PC-9 (cell line): ENCODE measurements at regions not wholly inside any gene's neighbourhood (a gene's known extent, or its start where the extent isn't known, plus 50 kb on each side); places are given as distances from the start of the nearest gene placed in this dataset.

Experiments
- BruUV-seq: library from RNA; stranded (reverse); fragments of 400-500 nt; replicated peaks from 2 replicates; lab custom pipeline; 2021; lab: Mats Ljungman, UMichigan
- CTCF ChIA-PET: fragments of 300-600 bp; sonication (Branson Sonifier 250); formaldehyde crosslinking; loops from one replicate; lab custom pipeline; 2022; ENCODE audit warnings: antibody characterized with exemption; lab: Charles Lee
- POLR2A ChIA-PET: fragments of 300-600 bp; sonication (Branson Sonifier 250); formaldehyde crosslinking; loops from one replicate; lab custom pipeline; 2022; ENCODE audit warnings: antibody characterized with exemption; ENCODE audit not compliant: unreplicated experiment; lab: Charles Lee
- DNase-seq, 2 experiments: peaks; one replicate each; pipeline versions ENCODE4 v3.0.0 to v3.0.0-alpha.2; 2015 to 2022; ENCODE audit warnings: mixed read lengths in 1 of 2
- H2AFZ ChIP-seq: fragments of 200-600 bp; sonication (generic); 2 replicates; pipeline ENCODE4 v1.8.1; 2017; ENCODE audit warnings: antibody characterized with exemption
- H3F3A ChIP-seq: fragments of 200-600 bp; sonication (generic); 2 replicates; pipeline ENCODE4 v1.8.1; 2017; ENCODE audit warnings: antibody characterized with exemption, mild to moderate bottlenecking, low read depth; ENCODE audit not compliant: insufficient read depth
- H3K27ac ChIP-seq: fragments of 200-600 bp; sonication (generic); 2 replicates; pipeline ENCODE4 v1.6.1; 2016; ENCODE audit warnings: mixed run types
- H3K27me3 ChIP-seq: fragments of 200-600 bp; sonication (generic); 2 replicates; pipeline ENCODE4 v1.6.1; 2016; ENCODE audit warnings: low read depth, mixed run types; ENCODE audit not compliant: insufficient read depth
- H3K36me3 ChIP-seq: fragments of 200-600 bp; sonication (generic); 2 replicates; pipeline ENCODE4 v1.6.1; 2016; ENCODE audit warnings: low read depth, mixed run types
- H3K4me1 ChIP-seq: fragments of 200-600 bp; sonication (generic); replicated peaks from 2 replicates; pipeline ENCODE4 v1.6.1; 2016; ENCODE audit warnings: mixed run types; ENCODE audit not compliant: insufficient read depth
- H3K4me2 ChIP-seq: fragments of 200-600 bp; sonication (generic); 2 replicates; pipeline ENCODE4 v1.6.1; 2017; ENCODE audit warnings: mixed run types
- H3K4me3 ChIP-seq: fragments of 200-600 bp; sonication (generic); 2 replicates; pipeline ENCODE4 v1.6.1; 2016; ENCODE audit warnings: mixed run types
- H3K79me2 ChIP-seq: fragments of 200-600 bp; sonication (generic); 2 replicates; pipeline ENCODE4 v1.6.1; 2017; ENCODE audit warnings: low read depth, mixed run types
- H3K9me2 ChIP-seq: fragments of 200-600 bp; sonication (generic); 2 replicates; pipeline ENCODE4 v1.8.1; 2017; ENCODE audit warnings: mild to moderate bottlenecking; ENCODE audit not compliant: insufficient read depth
- H3K9me3 ChIP-seq: fragments of 200-600 bp; sonication (generic); 2 replicates; pipeline ENCODE4 v1.8.1; 2016; ENCODE audit warnings: low read depth; ENCODE audit not compliant: insufficient read depth
- H4K20me1 ChIP-seq: fragments of 200-600 bp; sonication (generic); 2 replicates; pipeline ENCODE4 v1.8.1; 2017; ENCODE audit not compliant: insufficient read depth
- EZH2 ChIP-seq: fragments of 200-600 bp; sonication (generic); IDR thresholded peaks from 2 replicates; pipeline ENCODE4 v1.8.0; 2017; ENCODE audit warnings: antibody characterized with exemption, low read depth
- intact Hi-C: fragments of 100-400 bp; cut with micrococcal nuclease; formaldehyde crosslinking; loops from one replicate; pipeline ENCODE4 v1.10.0; 2022; ENCODE audit not compliant: unreplicated experiment
- TF ChIP-seq, protein P1 (sequence below): fragments of 200-600 bp; sonication (generic); conservative IDR thresholded peaks from 2 replicates; pipeline ENCODE4 v1.6.1; 2017; ENCODE audit warnings: mixed run types, antibody characterized with exemption, mild to moderate bottlenecking, moderate library complexity

DNA sequence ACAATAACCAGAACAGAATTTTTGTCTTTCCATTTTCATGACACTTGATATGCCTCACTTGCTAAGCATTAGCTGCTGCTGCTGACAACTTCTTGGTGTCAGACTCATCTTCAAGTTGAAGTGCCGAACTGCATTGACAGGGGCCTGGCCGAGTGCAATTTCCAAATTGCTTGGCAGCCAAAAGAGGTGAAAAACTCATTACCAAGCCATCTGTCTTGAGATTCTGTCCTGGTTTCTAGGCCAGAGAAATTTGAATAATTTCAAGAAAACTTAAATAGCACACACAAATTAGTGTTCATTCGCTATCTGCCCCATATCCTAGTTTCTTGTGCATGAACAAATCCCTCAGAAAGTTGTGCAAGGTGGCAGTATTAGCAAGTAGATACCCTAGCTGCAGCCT lies 165.3 kb upstream of the RASSF8 start:
- CTCF ChIA-PET, result no interaction called here
- no peak for DNase-seq
- Histone ChIP-seq H3K4me3 (no peak overlapping the region), H2AFZ (no peak overlapping the region), H3K9me2 (no peaks in the 10 kb centered on the region), H3K36me3 (no peaks in the 10 kb centered on the region), H3F3A (no peaks in the 10 kb centered on the region; the same call in 1 of the 2 replicates), H3K27me3 (no peaks in the 10 kb centered on the region), H3K27ac (no peak overlapping the region), H3K9me3 (no peaks in the 10 kb centered on the region), H3K79me2 (no peaks in the 10 kb centered on the region), H3K4me1 (peaks cover 10% of the 10 kb centered on the region), H3K4me2 (no peak overlapping the region), H4K20me1 (no peaks in the 10 kb centered on the region)
- BruUV-seq, result no TSS peak
- intact Hi-C loops, result no loop called here
- TF ChIP-seq, protein P1, sequence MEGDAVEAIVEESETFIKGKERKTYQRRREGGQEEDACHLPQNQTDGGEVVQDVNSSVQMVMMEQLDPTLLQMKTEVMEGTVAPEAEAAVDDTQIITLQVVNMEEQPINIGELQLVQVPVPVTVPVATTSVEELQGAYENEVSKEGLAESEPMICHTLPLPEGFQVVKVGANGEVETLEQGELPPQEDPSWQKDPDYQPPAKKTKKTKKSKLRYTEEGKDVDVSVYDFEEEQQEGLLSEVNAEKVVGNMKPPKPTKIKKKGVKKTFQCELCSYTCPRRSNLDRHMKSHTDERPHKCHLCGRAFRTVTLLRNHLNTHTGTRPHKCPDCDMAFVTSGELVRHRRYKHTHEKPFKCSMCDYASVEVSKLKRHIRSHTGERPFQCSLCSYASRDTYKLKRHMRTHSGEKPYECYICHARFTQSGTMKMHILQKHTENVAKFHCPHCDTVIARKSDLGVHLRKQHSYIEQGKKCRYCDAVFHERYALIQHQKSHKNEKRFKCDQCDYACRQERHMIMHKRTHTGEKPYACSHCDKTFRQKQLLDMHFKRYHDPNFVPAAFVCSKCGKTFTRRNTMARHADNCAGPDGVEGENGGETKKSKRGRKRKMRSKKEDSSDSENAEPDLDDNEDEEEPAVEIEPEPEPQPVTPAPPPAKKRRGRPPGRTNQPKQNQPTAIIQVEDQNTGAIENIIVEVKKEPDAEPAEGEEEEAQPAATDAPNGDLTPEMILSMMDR, result no peak
- no peak for TF ChIP-seq EZH2
- POLR2A ChIA-PET, result no interaction called here

DNA sequence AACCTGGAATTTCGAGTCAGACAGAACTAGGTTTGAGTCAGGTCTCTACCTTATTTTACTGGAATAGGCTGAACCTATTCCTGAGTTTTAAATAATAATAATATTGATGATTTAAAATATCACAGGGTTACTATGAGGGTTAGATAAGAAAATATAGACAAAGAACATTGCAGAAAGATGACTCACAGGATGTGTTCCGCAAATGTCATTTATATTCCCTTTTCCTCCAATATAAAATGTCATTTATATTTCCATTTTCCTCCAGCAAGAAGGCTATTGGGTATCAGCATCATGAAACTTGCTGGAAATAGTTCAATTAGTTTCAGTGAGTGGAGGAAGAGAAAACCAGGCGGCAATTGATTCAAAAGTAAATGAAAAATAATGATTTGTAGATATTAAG lies 163.9 kb upstream of the RASSF8 start:
- Histone ChIP-seq H3K27ac (no peak overlapping the region), H3K4me1 (peaks cover 10% of the 10 kb centered on the region), H3K27me3 (no peaks in the 10 kb centered on the region), H3K79me2 (no peaks in the 10 kb centered on the region), H2AFZ (no peak overlapping the region), H3K4me3 (no peak overlapping the region), H3K36me3 (no peaks in the 10 kb centered on the region), H3F3A (no peaks in the 10 kb centered on the region; the same call in 1 of the 2 replicates), H3K9me2 (no peaks in the 10 kb centered on the region), H3K4me2 (no peak overlapping the region), H4K20me1 (no peaks in the 10 kb centered on the region), H3K9me3 (no peaks in the 10 kb centered on the region)
- DNase-seq, result no peak
- TF ChIP-seq EZH2, result no peak
- TF ChIP-seq, protein P1, result no peak
- BruUV-seq, result no TSS peak
- CTCF ChIA-PET, result no interaction called here
- POLR2A ChIA-PET, result no interaction called here
- intact Hi-C loops, result no loop called here

DNA sequence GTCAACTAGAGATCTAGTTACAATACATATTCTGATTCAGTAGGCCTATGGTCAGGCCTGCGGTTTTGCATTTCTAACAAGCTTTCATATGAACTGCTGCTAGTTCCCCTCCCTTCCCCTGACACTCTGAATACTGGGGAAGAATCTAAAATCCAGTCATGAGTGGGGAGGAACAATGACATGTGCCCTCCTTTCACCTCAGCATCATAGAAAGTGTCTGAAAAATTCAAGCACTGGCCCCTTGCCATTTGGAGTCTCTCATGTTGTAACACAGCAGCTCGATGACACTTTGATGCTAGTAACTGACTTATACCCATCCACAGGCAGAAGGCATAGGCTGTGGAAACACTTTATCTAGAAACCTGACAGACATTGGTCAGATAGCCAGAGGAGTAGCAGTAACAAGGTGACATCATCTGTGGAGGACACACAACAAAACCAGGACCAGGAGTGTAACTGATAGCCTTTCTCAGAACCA lies 161.9 kb upstream of the RASSF8 start:
- Histone ChIP-seq H3K36me3 (no peaks in the 10 kb centered on the region), H3K9me3 (no peaks in the 10 kb centered on the region), H3K27me3 (no peaks in the 10 kb centered on the region), H3K27ac (no peak overlapping the region), H4K20me1 (no peaks in the 10 kb centered on the region), H2AFZ (no peak overlapping the region), H3K9me2 (no peaks in the 10 kb centered on the region), H3K79me2 (no peaks in the 10 kb centered on the region), H3F3A (no peaks in the 10 kb centered on the region; the same call in 1 of the 2 replicates), H3K4me2 (no peak overlapping the region), H3K4me3 (no peak overlapping the region), H3K4me1 (peaks cover 17% of the 10 kb centered on the region)
- ChIA-PET CTCF (no interaction called here), POLR2A (no interaction called here)
- BruUV-seq, result no TSS peak
- no peak for TF ChIP-seq EZH2
- TF ChIP-seq, protein P1, result no peak
- DNase-seq, result no peak
- intact Hi-C loops, result no loop called here
